ENCODE measurements at regions not wholly inside any gene's neighbourhood (a gene's known extent, or its start where the extent isn't known, plus 50 kb on each side); places are given as distances from the start of the nearest gene placed in this dataset.
A peak's percentile ranks its signal among the peaks of the same experiment; 100 is the strongest.
"Not testable (repeated sequence)": the region's sequence is repeated elsewhere in the genome, so short reads cannot be mapped to it uniquely, and the experiment has no call there.

DNA sequence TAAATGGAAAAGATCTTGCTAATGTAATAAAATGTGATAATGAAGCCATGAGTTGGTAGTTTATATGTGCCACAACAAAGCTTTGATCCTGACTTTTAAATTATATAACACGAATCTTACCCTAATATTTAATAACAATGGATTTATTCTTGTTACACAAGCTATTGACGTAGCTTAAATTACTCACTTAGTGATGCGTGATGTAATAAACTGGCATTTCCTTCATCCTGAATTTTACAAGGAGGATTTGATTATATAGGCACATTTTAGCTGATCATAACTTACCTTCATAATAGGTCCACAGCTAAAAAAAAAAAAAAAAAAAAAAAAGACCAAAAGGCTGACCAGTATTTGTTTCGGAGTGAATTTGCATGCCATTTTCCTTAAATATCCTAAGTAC lies 76.2 kb upstream of the IVNS1ABP start:
- Histone ChIP-seq H3K4me3 (ENCODE audit: low read length) (no peak overlapping the region), H3K36me3 (ENCODE audit: control insufficient read depth in 2 of 3, insufficient read depth in 3 of 3, low read length in 3 of 3) (no peaks in the 10 kb centered on the region), H3K27me3 (ENCODE audit: control insufficient read depth in 2 of 2, insufficient read depth in 2 of 2, low read length in 2 of 2) (no peaks in the 10 kb centered on the region), H3K4me1 (ENCODE audit: control insufficient read depth in 2 of 2, insufficient read depth in 2 of 2, low read length in 2 of 2) (no peaks in the 10 kb centered on the region), H3K9me3 (ENCODE audit: control insufficient read depth in 2 of 3, low read length in 3 of 3) (no peaks in the 10 kb centered on the region), H3K27ac (ENCODE audit: low read depth, low read length) (no peak overlapping the region)
- H3K27me3 Mint-ChIP-seq: no peaks in the 10 kb centered on the region
- DNase-seq: no peak
- intact Hi-C loops (cut with micrococcal nuclease): no loop called here
- H3K9me3 Mint-ChIP-seq: peaks cover 0 to 6% (median 0%) of the 10 kb centered on the region in 11 donors
- ChIA-PET POLR2A (no interaction called here), CTCF (no interaction called here)
- H3K36me3 Mint-ChIP-seq: peaks cover 0 to 10% (median 0%) of the 10 kb centered on the region in 5 donors
- no peak overlapping the region for H3K4me3 Mint-ChIP-seq
- peaks cover 0 to 4% (median 0%) of the 10 kb centered on the region in 7 donors for H3K4me1 Mint-ChIP-seq
- H3K27ac Mint-ChIP-seq: no peak overlapping the region
- no peak for ATAC-seq

DNA sequence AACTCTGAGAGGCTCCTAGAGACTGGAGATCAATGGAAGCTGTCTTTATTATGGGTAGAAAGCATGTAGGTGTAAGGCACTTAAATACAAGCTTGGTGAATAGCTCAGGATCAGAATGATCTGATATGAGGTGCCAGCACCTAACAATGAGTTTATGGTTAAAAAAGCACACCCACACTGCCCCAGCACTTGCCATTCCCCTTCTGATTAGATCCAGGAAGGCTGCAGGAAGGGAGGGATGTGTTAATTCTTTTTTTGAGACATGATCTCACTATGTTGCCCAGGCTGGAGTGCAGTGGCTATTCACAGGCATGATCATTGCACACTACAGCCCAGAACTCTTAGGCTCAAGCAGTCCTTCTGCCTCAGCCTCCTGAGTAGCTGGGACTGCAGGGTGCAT lies 71.8 kb upstream of the IVNS1ABP start:
- DNase-seq: no peak
- ChIA-PET POLR2A (no interaction called here), CTCF (no interaction called here)
- Histone ChIP-seq H3K27ac (ENCODE audit: low read depth, low read length) (no peak overlapping the region), H3K4me1 (ENCODE audit: control insufficient read depth in 2 of 2, insufficient read depth in 2 of 2, low read length in 2 of 2) (no peaks in the 10 kb centered on the region), H3K36me3 (ENCODE audit: control insufficient read depth in 2 of 3, insufficient read depth in 3 of 3, low read length in 3 of 3) (no peaks in the 10 kb centered on the region), H3K4me3 (ENCODE audit: low read length) (no peak overlapping the region), H3K27me3 (ENCODE audit: control insufficient read depth in 2 of 2, insufficient read depth in 2 of 2, low read length in 2 of 2) (no peaks in the 10 kb centered on the region), H3K9me3 (ENCODE audit: control insufficient read depth in 2 of 3, low read length in 3 of 3) (no peaks in the 10 kb centered on the region)
- Mint-ChIP-seq H3K27ac (no peak overlapping the region), H3K4me1 (peaks cover 0 to 5% (median 2%) of the 10 kb centered on the region in 7 donors), H3K9me3 (peaks cover 0 to 11% (median 4%) of the 10 kb centered on the region in 11 donors), H3K27me3 (no peaks in the 10 kb centered on the region), H3K4me3 (no peak overlapping the region), H3K36me3 (peaks cover 3 to 18% (median 4%) of the 10 kb centered on the region in 5 donors)
- no peak for ATAC-seq
- intact Hi-C loops (cut with micrococcal nuclease): no loop called here

DNA sequence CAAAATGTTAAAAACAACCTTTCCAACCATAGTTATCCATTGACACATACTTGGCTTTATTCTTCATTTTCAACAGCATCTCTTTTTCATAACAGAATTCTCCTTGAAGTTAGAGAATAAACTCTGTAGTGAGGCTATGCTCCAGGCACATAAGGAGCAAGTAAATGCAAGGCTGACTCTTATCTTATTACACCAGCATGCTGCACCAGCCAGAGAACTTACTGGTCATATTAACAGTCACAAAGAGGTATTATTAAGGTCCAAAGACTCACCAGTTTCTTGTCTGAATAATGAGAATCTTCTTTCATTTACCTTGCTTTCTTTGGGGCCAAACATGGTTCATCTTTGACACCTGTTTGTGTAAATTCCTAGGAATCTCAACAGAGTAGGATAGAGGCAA lies 71.3 kb upstream of the IVNS1ABP start:
- Mint-ChIP-seq H3K4me1 (peaks cover 0 to 5% (median 2%) of the 10 kb centered on the region in 7 donors), H3K27ac (no peak overlapping the region), H3K27me3 (no peaks in the 10 kb centered on the region), H3K9me3 (peaks cover 0 to 11% (median 4%) of the 10 kb centered on the region in 11 donors), H3K4me3 (no peak overlapping the region), H3K36me3 (peaks cover 3 to 18% (median 4%) of the 10 kb centered on the region in 5 donors)
- H3K4me1 ChIP-seq (ENCODE audit: control insufficient read depth in 2 of 2, insufficient read depth in 2 of 2, low read length in 2 of 2): no peaks in the 10 kb centered on the region
- intact Hi-C loops (cut with micrococcal nuclease): no loop called here
- H3K27ac ChIP-seq (ENCODE audit: low read depth, low read length): no peak overlapping the region
- CTCF ChIA-PET: no interaction called here
- H3K36me3 ChIP-seq (ENCODE audit: control insufficient read depth in 2 of 3, insufficient read depth in 3 of 3, low read length in 3 of 3): no peaks in the 10 kb centered on the region
- H3K27me3 ChIP-seq (ENCODE audit: control insufficient read depth in 2 of 2, insufficient read depth in 2 of 2, low read length in 2 of 2): no peaks in the 10 kb centered on the region
- ATAC-seq (no peak), DNase-seq (no peak)
- POLR2A ChIA-PET: no interaction called here
- H3K4me3 ChIP-seq (ENCODE audit: low read length): no peak overlapping the region
- no peaks in the 10 kb centered on the region for H3K9me3 ChIP-seq (ENCODE audit: control insufficient read depth in 2 of 3, low read length in 3 of 3)

DNA sequence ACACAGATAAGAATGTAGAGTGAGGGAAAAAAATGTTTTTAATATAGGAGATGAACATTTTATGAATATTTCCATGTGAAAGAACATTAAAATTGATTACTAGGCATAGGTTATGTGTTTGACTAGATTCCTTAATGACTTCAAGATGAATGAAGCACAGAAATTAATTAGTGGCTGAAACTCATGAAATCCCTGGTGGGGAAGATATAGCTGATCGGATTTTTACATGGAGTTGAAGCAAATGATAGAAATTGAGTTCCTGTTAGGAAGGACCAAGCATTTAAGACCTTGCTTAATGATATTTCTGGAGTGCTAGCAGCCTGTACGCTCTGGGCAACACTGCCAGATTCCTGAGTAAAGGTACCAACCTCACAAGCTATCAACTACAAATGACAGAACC lies 68.9 kb upstream of the IVNS1ABP start:
- DNase-seq: no peak
- Mint-ChIP-seq H3K36me3 (peaks cover 3 to 34% (median 8%) of the 10 kb centered on the region in 5 donors), H3K27me3 (peaks cover 0 to 9% (median 0%) of the 10 kb centered on the region in 5 donors), H3K27ac (no peak overlapping the region), H3K4me1 (peaks cover 0 to 8% (median 4%) of the 10 kb centered on the region in 7 donors), H3K4me3 (no peak overlapping the region), H3K9me3 (peaks cover 0 to 25% (median 11%) of the 10 kb centered on the region in 11 donors)
- Histone ChIP-seq H3K4me1 (ENCODE audit: control insufficient read depth in 2 of 2, insufficient read depth in 2 of 2, low read length in 2 of 2) (no peaks in the 10 kb centered on the region), H3K9me3 (ENCODE audit: control insufficient read depth in 2 of 3, low read length in 3 of 3) (no peaks in the 10 kb centered on the region), H3K27ac (ENCODE audit: low read depth, low read length) (no peak overlapping the region), H3K36me3 (ENCODE audit: control insufficient read depth in 2 of 3, insufficient read depth in 3 of 3, low read length in 3 of 3) (no peaks in the 10 kb centered on the region), H3K27me3 (ENCODE audit: control insufficient read depth in 2 of 2, insufficient read depth in 2 of 2, low read length in 2 of 2) (no peaks in the 10 kb centered on the region), H3K4me3 (ENCODE audit: low read length) (no peak overlapping the region)
- CTCF ChIA-PET: no interaction called here
- ATAC-seq: no peak
- intact Hi-C loops (cut with micrococcal nuclease): no loop called here
- POLR2A ChIA-PET: no interaction called here

DNA sequence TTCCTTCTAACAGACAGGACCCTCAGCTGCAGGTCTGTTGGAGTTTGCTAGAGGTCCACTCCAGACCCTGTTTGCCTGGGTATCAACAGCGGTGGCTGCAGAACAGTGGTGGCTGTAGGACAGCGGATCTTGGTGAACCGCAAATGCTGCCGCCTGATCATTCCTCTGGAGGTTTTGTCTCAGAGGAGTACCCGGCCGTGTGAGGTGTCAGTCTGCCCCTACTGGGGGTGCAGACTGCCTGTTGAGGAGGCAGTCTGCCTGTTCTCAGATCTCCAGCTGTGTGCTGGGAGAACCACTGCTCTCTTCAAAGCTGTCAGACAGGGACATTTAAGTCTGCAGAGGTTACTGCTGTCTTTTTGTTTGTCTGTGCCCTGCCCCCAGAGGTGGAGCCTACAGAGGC lies 66.8 kb upstream of the IVNS1ABP start:
- H3K27ac Mint-ChIP-seq; POLR2A ChIA-PET; DNase-seq; H3K27me3 ChIP-seq (ENCODE audit: control insufficient read depth in 2 of 2, insufficient read depth in 2 of 2, low read length in 2 of 2); H3K27ac ChIP-seq (ENCODE audit: low read depth, low read length); H3K4me1 Mint-ChIP-seq; H3K4me1 ChIP-seq (ENCODE audit: control insufficient read depth in 2 of 2, insufficient read depth in 2 of 2, low read length in 2 of 2); intact Hi-C loops (cut with micrococcal nuclease); CTCF ChIA-PET; H3K4me3 Mint-ChIP-seq; ATAC-seq; H3K4me3 ChIP-seq (ENCODE audit: low read length); H3K27me3 Mint-ChIP-seq; H3K36me3 ChIP-seq (ENCODE audit: control insufficient read depth in 2 of 3, insufficient read depth in 3 of 3, low read length in 3 of 3); H3K9me3 ChIP-seq (ENCODE audit: control insufficient read depth in 2 of 3, low read length in 3 of 3): not testable (repeated sequence)
- Mint-ChIP-seq H3K9me3 (peaks cover 0 to 27% (median 11%) of the 10 kb centered on the region in 11 donors), H3K36me3 (peaks cover 3 to 37% (median 8%) of the 10 kb centered on the region in 5 donors)

DNA sequence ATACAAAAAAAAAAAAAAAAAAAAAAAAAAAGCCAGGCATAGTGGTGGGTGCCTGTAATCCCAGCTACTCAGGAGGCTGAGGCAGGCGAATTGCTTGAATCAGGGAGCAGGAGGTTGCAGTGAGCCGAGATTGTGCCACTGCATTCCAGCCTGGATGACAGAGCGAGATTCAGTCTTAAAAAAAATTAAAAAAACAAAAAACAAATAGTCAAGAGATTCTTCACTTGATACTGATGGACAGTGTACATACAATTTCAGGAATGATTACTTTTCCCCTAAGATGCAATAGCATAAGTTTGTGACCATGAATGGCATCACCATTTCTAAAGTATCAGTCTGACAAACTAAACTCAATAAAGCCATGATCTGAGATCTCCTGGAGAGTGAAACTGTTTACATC lies 60.8 kb upstream of the IVNS1ABP start:
- peaks cover 0 to 9% (median 0%) of the 10 kb centered on the region in 5 donors for H3K27me3 Mint-ChIP-seq
- peaks cover 5 to 18% (median 14%) of the 10 kb centered on the region in 7 donors for H3K4me1 Mint-ChIP-seq
- H3K9me3 Mint-ChIP-seq: peaks cover 0 to 13% (median 7%) of the 10 kb centered on the region in 11 donors
- DNase-seq (no peak), ATAC-seq (no peak)
- intact Hi-C loops (cut with micrococcal nuclease): loop anchor here in 1 of 2 donors (5.0 kb wide), 1 partner anchor 44 kb away; no protein-coding TSS in a partner anchor
- peaks cover 0 to 27% (median 4%) of the 10 kb centered on the region in 5 donors for H3K36me3 Mint-ChIP-seq
- Histone ChIP-seq H3K27me3 (ENCODE audit: control insufficient read depth in 2 of 2, insufficient read depth in 2 of 2, low read length in 2 of 2) (no peaks in the 10 kb centered on the region), H3K9me3 (ENCODE audit: control insufficient read depth in 2 of 3, low read length in 3 of 3) (no peaks in the 10 kb centered on the region), H3K27ac (ENCODE audit: low read depth, low read length) (no peak overlapping the region), H3K36me3 (ENCODE audit: control insufficient read depth in 2 of 3, insufficient read depth in 3 of 3, low read length in 3 of 3) (no peaks in the 10 kb centered on the region), H3K4me3 (ENCODE audit: low read length) (no peak overlapping the region), H3K4me1 (ENCODE audit: control insufficient read depth in 2 of 2, insufficient read depth in 2 of 2, low read length in 2 of 2) (no peaks in the 10 kb centered on the region)
- no peak overlapping the region for H3K4me3 Mint-ChIP-seq
- POLR2A ChIA-PET: no interaction called here
- CTCF ChIA-PET: interaction anchor here (0.5 to 0.7 kb wide), 2 partner anchors 74 to 130 kb away, joined by 3 read pairs; no protein-coding TSS in a partner anchor
- peak overlapping the region in 1 of 9 donors; percentile 43 for H3K27ac Mint-ChIP-seq

All from naive thymus-derived CD4-positive, alpha-beta T cell (primary cell).